ENCODE measurements at regions not wholly inside any gene's neighbourhood (a gene's known extent, or its start where the extent isn't known, plus 50 kb on each side); places are given as distances from the start of the nearest gene placed in this dataset.
A peak's percentile ranks its signal among the peaks of the same experiment; 100 is the strongest.
"Not testable (repeated sequence)": the region's sequence is repeated elsewhere in the genome, so short reads cannot be mapped to it uniquely, and the experiment has no call there.

GRCh38 chr6:145155873-145156782, 579.2 kb downstream of the EPM2A start:
- no peak for TF ChIP-seq JUND (IDR thresholded peaks at IDR 0.05; ENCODE audit: low read depth)
- no peak for DNase-seq (ENCODE audit: low read depth in 1 of 2, low spot score in 1 of 2)
- in situ Hi-C loops (cut with HindIII; ENCODE audit: low pct_unique_long_range_greater_than_20kb, low sequenced_read_pairs): no loop called here

GRCh38 chr6:145158636-145159035, 576.7 kb downstream of the EPM2A start:
- DNase-seq (ENCODE audit: low read depth in 1 of 2, low spot score in 1 of 2); in situ Hi-C loops (cut with HindIII; ENCODE audit: low pct_unique_long_range_greater_than_20kb, low sequenced_read_pairs): not testable (repeated sequence)

- in situ Hi-C loops (cut with HindIII; ENCODE audit: low pct_unique_long_range_greater_than_20kb, low sequenced_read_pairs): no loop called here
- TF ChIP-seq JUND (IDR thresholded peaks at IDR 0.05; ENCODE audit: low read depth): no peak
- no peak for DNase-seq (ENCODE audit: low read depth in 1 of 2, low spot score in 1 of 2)
Measured at GRCh38 chr6:145159921-145160320, 575.4 kb downstream of the EPM2A start.

GRCh38 chr6:145161501-145161900, 573.8 kb downstream of the EPM2A start:
- DNase-seq (ENCODE audit: low read depth in 1 of 2, low spot score in 1 of 2): no peak
- in situ Hi-C loops (cut with HindIII; ENCODE audit: low pct_unique_long_range_greater_than_20kb, low sequenced_read_pairs): no loop called here
- no peak for TF ChIP-seq JUND (IDR thresholded peaks at IDR 0.05; ENCODE audit: low read depth)

GRCh38 chr6:145169726-145170224, 565.5 kb downstream of the EPM2A start:
- TF ChIP-seq JUND (IDR thresholded peaks at IDR 0.05; ENCODE audit: low read depth): no peak
- in situ Hi-C loops (cut with HindIII; ENCODE audit: low pct_unique_long_range_greater_than_20kb, low sequenced_read_pairs): no loop called here
- no peak for DNase-seq (ENCODE audit: low read depth in 1 of 2, low spot score in 1 of 2)

GRCh38 chr6:145175470-145175869, 559.9 kb downstream of the EPM2A start:
- DNase-seq (ENCODE audit: low read depth in 1 of 2, low spot score in 1 of 2): no peak
- TF ChIP-seq JUND (IDR thresholded peaks at IDR 0.05; ENCODE audit: low read depth): no peak
- in situ Hi-C loops (cut with HindIII; ENCODE audit: low pct_unique_long_range_greater_than_20kb, low sequenced_read_pairs): no loop called here

- in situ Hi-C loops (cut with HindIII; ENCODE audit: low pct_unique_long_range_greater_than_20kb, low sequenced_read_pairs): no loop called here
- no peak for DNase-seq (ENCODE audit: low read depth in 1 of 2, low spot score in 1 of 2)
- TF ChIP-seq JUND (IDR thresholded peaks at IDR 0.05; ENCODE audit: low read depth): no peak
Measured at GRCh38 chr6:145178391-145178790, 556.9 kb downstream of the EPM2A start.

- in situ Hi-C loops (cut with HindIII; ENCODE audit: low pct_unique_long_range_greater_than_20kb, low sequenced_read_pairs): no loop called here
- DNase-seq (ENCODE audit: low read depth in 1 of 2, low spot score in 1 of 2): peak in 1 of 2 experiments; percentile 93
- peak; percentile 39; the same call in 1 of the 2 replicates for TF ChIP-seq JUND (IDR thresholded peaks at IDR 0.05; ENCODE audit: low read depth)
Measured at GRCh38 chr6:145187491-145188206, 547.7 kb downstream of the EPM2A start.

GRCh38 chr6:145189836-145190235, 545.5 kb downstream of the EPM2A start:
- in situ Hi-C loops (cut with HindIII; ENCODE audit: low pct_unique_long_range_greater_than_20kb, low sequenced_read_pairs): no loop called here
- peak in 1 of 2 experiments; percentile 92 for DNase-seq (ENCODE audit: low read depth in 1 of 2, low spot score in 1 of 2)
- TF ChIP-seq JUND (IDR thresholded peaks at IDR 0.05; ENCODE audit: low read depth): peak; percentile 58; the same call in 1 of the 2 replicates

GRCh38 chr6:145194389-145194788, 540.9 kb downstream of the EPM2A start:
- in situ Hi-C loops (cut with HindIII; ENCODE audit: low pct_unique_long_range_greater_than_20kb, low sequenced_read_pairs): no loop called here
- no peak for DNase-seq (ENCODE audit: low read depth in 1 of 2, low spot score in 1 of 2)
- no peak for TF ChIP-seq JUND (IDR thresholded peaks at IDR 0.05; ENCODE audit: low read depth)

- TF ChIP-seq JUND (IDR thresholded peaks at IDR 0.05; ENCODE audit: low read depth): no peak
- in situ Hi-C loops (cut with HindIII; ENCODE audit: low pct_unique_long_range_greater_than_20kb, low sequenced_read_pairs): no loop called here
- peak in 1 of 2 experiments; percentile 59 for DNase-seq (ENCODE audit: low read depth in 1 of 2, low spot score in 1 of 2)
Measured at GRCh38 chr6:145199961-145200360, 535.4 kb downstream of the EPM2A start.

GRCh38 chr6:145204301-145204700, 531.0 kb downstream of the EPM2A start:
- DNase-seq (ENCODE audit: low read depth in 1 of 2, low spot score in 1 of 2): no peak
- TF ChIP-seq JUND (IDR thresholded peaks at IDR 0.05; ENCODE audit: low read depth): no peak
- in situ Hi-C loops (cut with HindIII; ENCODE audit: low pct_unique_long_range_greater_than_20kb, low sequenced_read_pairs): no loop called here

Data from T47D (cell line).